ENCODE measurements at regions not wholly inside any gene's neighbourhood (a gene's known extent, or its start where the extent isn't known, plus 50 kb on each side); places are given as distances from the start of the nearest gene placed in this dataset.

GRCh38 chr1:187044411-187044810, 215.7 kb downstream of the PLA2G4A start:
- Histone ChIP-seq H3K27ac (ENCODE audit: low read depth, low read length) (no peak overlapping the region), H3K4me3 (ENCODE audit: insufficient read depth, low read length) (no peak overlapping the region), H3K36me3 (ENCODE audit: insufficient read depth, low read length) (no peaks in the 10 kb centered on the region), H3K9me3 (ENCODE audit: low read depth, low read length) (no peaks in the 10 kb centered on the region), H4K20me1 (ENCODE audit: insufficient read depth, low read length) (no peaks in the 10 kb centered on the region), H3K27me3 (ENCODE audit: insufficient read depth, low read length) (peaks cover 3% of the 10 kb centered on the region), H3K79me2 (ENCODE audit: insufficient read depth, low read length) (no peaks in the 10 kb centered on the region), H3K4me1 (ENCODE audit: insufficient read depth, low read length) (no peaks in the 10 kb centered on the region), H3K4me2 (ENCODE audit: insufficient read depth, low read length) (no peak overlapping the region), H2AFZ (ENCODE audit: low read length) (no peak overlapping the region)
- no peak for DNase-seq (ENCODE audit: insufficient read length, low spot score, missing footprints)
- TF ChIP-seq CTCF (IDR thresholded peaks at IDR 0.05; ENCODE audit: extremely low read depth, low read depth, low read length), result no peak

GRCh38 chr1:187045371-187045770, 216.6 kb downstream of the PLA2G4A start:
- Histone ChIP-seq H3K27ac (ENCODE audit: low read depth, low read length) (no peak overlapping the region), H3K4me2 (ENCODE audit: insufficient read depth, low read length) (no peak overlapping the region)

GRCh38 chr1:187046293-187046692, 217.5 kb downstream of the PLA2G4A start:
- Histone ChIP-seq H3K27me3 (ENCODE audit: insufficient read depth, low read length) (peaks cover 3% of the 10 kb centered on the region), H3K79me2 (ENCODE audit: insufficient read depth, low read length) (no peaks in the 10 kb centered on the region), H4K20me1 (ENCODE audit: insufficient read depth, low read length) (no peaks in the 10 kb centered on the region), H3K4me1 (ENCODE audit: insufficient read depth, low read length) (no peaks in the 10 kb centered on the region), H3K4me3 (ENCODE audit: insufficient read depth, low read length) (no peak overlapping the region), H3K4me2 (ENCODE audit: insufficient read depth, low read length) (no peak overlapping the region), H2AFZ (ENCODE audit: low read length) (no peak overlapping the region), H3K9me3 (ENCODE audit: low read depth, low read length) (no peaks in the 10 kb centered on the region), H3K36me3 (ENCODE audit: insufficient read depth, low read length) (no peaks in the 10 kb centered on the region), H3K27ac (ENCODE audit: low read depth, low read length) (no peak overlapping the region)
- DNase-seq (ENCODE audit: insufficient read length, low spot score, missing footprints), result no peak
- no peak for TF ChIP-seq CTCF (IDR thresholded peaks at IDR 0.05; ENCODE audit: extremely low read depth, low read depth, low read length)

More at GRCh38 chr1:187045371-187045770, 216.6 kb downstream of the PLA2G4A start:
- no peak for DNase-seq (ENCODE audit: insufficient read length, low spot score, missing footprints)
- Histone ChIP-seq H3K27me3 (ENCODE audit: insufficient read depth, low read length) (peaks cover 3% of the 10 kb centered on the region), H3K9me3 (ENCODE audit: low read depth, low read length) (no peaks in the 10 kb centered on the region), H2AFZ (ENCODE audit: low read length) (no peak overlapping the region), H3K4me3 (ENCODE audit: insufficient read depth, low read length) (no peak overlapping the region), H3K4me1 (ENCODE audit: insufficient read depth, low read length) (no peaks in the 10 kb centered on the region), H4K20me1 (ENCODE audit: insufficient read depth, low read length) (no peaks in the 10 kb centered on the region), H3K79me2 (ENCODE audit: insufficient read depth, low read length) (no peaks in the 10 kb centered on the region), H3K36me3 (ENCODE audit: insufficient read depth, low read length) (no peaks in the 10 kb centered on the region)
- no peak for TF ChIP-seq CTCF (IDR thresholded peaks at IDR 0.05; ENCODE audit: extremely low read depth, low read depth, low read length)

GRCh38 chr1:187047298-187047697, 218.5 kb downstream of the PLA2G4A start:
- no peak for TF ChIP-seq CTCF (IDR thresholded peaks at IDR 0.05; ENCODE audit: extremely low read depth, low read depth, low read length)
- Histone ChIP-seq H3K4me3 (ENCODE audit: insufficient read depth, low read length) (no peak overlapping the region), H3K27ac (ENCODE audit: low read depth, low read length) (no peak overlapping the region), H2AFZ (ENCODE audit: low read length) (no peak overlapping the region), H3K4me1 (ENCODE audit: insufficient read depth, low read length) (no peaks in the 10 kb centered on the region), H3K79me2 (ENCODE audit: insufficient read depth, low read length) (no peaks in the 10 kb centered on the region), H3K36me3 (ENCODE audit: insufficient read depth, low read length) (no peaks in the 10 kb centered on the region), H3K9me3 (ENCODE audit: low read depth, low read length) (no peaks in the 10 kb centered on the region), H3K4me2 (ENCODE audit: insufficient read depth, low read length) (no peak overlapping the region), H4K20me1 (ENCODE audit: insufficient read depth, low read length) (no peaks in the 10 kb centered on the region), H3K27me3 (ENCODE audit: insufficient read depth, low read length) (peaks cover 3% of the 10 kb centered on the region)
- DNase-seq (ENCODE audit: insufficient read length, low spot score, missing footprints), result no peak
